Tibial artery (tissue), 4 donors: ENCODE measurements at regions not wholly inside any gene's neighbourhood (a gene's known extent, or its start where the extent isn't known, plus 50 kb on each side); places are given as distances from the start of the nearest gene placed in this dataset.
"Not testable (repeated sequence)": the region's sequence is repeated elsewhere in the genome, so short reads cannot be mapped to it uniquely, and the experiment has no call there.

Experiments
- DNase-seq, 2 donors: peaks; one replicate each; pipeline ENCODE4 v3.0.0-alpha.2; 2019
- H3K27ac ChIP-seq, 2 donors: fragments of 200-600 bp; sonication (generic) in 1 of 2; 1 replicate in 1 of 2; 2 replicates in 1 of 2; pipeline ENCODE4 v1.5.1; 2018 to 2019; ENCODE audit warnings: mild to moderate bottlenecking in 1 of 2
- H3K27me3 ChIP-seq, 2 donors: fragments of 200-600 bp; sonication (generic) in 1 of 2; one replicate each; pipeline versions ENCODE4 v1.5.1 to v1.6.0; 2016 to 2019
- H3K36me3 ChIP-seq, 3 donors: fragments of 200-600 bp; sonication (generic) in 2 of 3; one replicate each; pipeline ENCODE4 v1.5.1; 2016 to 2019; ENCODE audit warnings: mild to moderate bottlenecking in 2 of 3
- H3K4me1 ChIP-seq, 4 donors: fragments of 200-600 bp; sonication (generic) in 2 of 4; 1 replicate in 3 of 4; 2 replicates in 1 of 4; pipeline ENCODE4 v1.5.1; 2016 to 2019
- H3K4me3 ChIP-seq, 2 donors: fragments of 200-600 bp; sonication (generic) in 1 of 2; 1 replicate in 1 of 2; 2 replicates in 1 of 2; pipeline ENCODE4 v1.5.1; 2018 to 2019; ENCODE audit warnings: mild to moderate bottlenecking in 2 of 2
- H3K9me3 ChIP-seq, 3 donors: fragments of 200-600 bp; sonication (generic) in 1 of 3; one replicate each; pipeline ENCODE4 v1.5.1; 2016 to 2019
- intact Hi-C: fragments of 100-400 bp; cut with DNase I; formaldehyde crosslinking; loops from one replicate; pipeline ENCODE4 v1.15.0; 2023; ENCODE audit warnings: low total_unique reads
- TF ChIP-seq, protein P1 (sequence below), 2 experiments: fragments of 200-600 bp in 1 of 2; fragments of 450-650 bp in 1 of 2; IDR thresholded peaks; one replicate each; pipeline ENCODE4 v1.5.1; 2017 to 2019; ENCODE audit warnings: antibody characterized with exemption in 2 of 2, mild to moderate bottlenecking in 1 of 2, moderate library complexity in 1 of 2

DNA sequence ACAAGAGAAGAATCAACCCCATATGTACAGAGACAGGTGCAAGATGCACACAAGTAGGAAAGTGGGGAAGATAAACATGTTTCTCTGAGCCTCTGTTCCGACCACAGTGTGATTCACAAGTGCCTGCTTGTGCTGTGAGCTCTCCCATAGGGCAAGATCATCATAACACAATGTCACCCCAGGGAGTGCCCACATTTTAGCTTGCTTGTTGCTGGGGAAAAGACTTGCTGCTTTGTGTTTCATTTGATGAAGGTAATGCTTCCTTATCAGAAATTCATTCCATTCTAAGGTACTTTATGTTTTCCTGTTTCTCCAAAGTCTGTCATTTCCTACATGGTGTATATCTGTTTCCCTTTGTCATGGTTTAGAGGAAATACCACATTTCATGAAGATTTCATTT is 304.5 kb upstream of the DIPK2B start:
- intact Hi-C loops, result no loop called here
- DNase-seq, result no peak
- TF ChIP-seq, protein P1, sequence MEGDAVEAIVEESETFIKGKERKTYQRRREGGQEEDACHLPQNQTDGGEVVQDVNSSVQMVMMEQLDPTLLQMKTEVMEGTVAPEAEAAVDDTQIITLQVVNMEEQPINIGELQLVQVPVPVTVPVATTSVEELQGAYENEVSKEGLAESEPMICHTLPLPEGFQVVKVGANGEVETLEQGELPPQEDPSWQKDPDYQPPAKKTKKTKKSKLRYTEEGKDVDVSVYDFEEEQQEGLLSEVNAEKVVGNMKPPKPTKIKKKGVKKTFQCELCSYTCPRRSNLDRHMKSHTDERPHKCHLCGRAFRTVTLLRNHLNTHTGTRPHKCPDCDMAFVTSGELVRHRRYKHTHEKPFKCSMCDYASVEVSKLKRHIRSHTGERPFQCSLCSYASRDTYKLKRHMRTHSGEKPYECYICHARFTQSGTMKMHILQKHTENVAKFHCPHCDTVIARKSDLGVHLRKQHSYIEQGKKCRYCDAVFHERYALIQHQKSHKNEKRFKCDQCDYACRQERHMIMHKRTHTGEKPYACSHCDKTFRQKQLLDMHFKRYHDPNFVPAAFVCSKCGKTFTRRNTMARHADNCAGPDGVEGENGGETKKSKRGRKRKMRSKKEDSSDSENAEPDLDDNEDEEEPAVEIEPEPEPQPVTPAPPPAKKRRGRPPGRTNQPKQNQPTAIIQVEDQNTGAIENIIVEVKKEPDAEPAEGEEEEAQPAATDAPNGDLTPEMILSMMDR (IDR thresholded peaks at IDR 0.05), result no peak
- H3K36me3 ChIP-seq, result no peaks in the 10 kb centered on the region
- H3K4me1 ChIP-seq, result peaks cover 0 to 20% (median 11%) of the 10 kb centered on the region in 4 donors
- H3K27ac ChIP-seq, result no peak overlapping the region
- no peaks in the 10 kb centered on the region for H3K9me3 ChIP-seq
- no peak overlapping the region for H3K4me3 ChIP-seq
- H3K27me3 ChIP-seq, result no peaks in the 10 kb centered on the region

DNA sequence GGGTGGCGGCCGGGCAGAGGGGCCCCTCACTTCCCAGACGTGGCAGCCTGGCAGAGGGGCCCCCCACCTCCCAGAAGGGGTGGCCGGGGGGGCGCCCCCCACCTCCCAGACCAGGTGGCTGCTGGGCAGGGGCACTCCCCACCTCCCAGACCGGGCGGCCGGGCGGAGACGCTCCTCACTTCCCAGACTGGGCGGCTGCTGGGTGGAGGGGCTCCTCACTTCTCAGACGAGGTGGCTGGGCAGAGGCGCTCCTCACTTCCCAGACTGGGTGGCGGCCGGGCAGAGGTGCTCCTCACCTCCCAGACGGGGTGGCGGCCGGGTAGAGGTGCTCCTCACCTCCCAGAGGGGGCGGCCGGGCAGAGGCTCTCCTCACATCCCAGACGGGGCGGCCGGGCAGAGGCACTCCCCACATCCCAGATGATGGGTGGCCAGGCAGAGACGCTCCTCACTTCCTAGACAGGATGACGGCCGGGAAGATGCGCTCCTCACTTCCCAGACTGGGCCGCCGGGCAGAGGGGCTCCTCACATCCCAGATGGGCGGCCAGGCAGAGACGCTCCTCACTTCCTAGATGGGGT is 303.2 kb upstream of the DIPK2B start:
- H3K4me3 ChIP-seq, H3K27ac ChIP-seq, H3K36me3 ChIP-seq, H3K27me3 ChIP-seq, DNase-seq, H3K9me3 ChIP-seq, intact Hi-C loops: not testable (repeated sequence)
- H3K4me1 ChIP-seq, result peaks cover 0 to 20% (median 11%) of the 10 kb centered on the region in 4 donors

DNA sequence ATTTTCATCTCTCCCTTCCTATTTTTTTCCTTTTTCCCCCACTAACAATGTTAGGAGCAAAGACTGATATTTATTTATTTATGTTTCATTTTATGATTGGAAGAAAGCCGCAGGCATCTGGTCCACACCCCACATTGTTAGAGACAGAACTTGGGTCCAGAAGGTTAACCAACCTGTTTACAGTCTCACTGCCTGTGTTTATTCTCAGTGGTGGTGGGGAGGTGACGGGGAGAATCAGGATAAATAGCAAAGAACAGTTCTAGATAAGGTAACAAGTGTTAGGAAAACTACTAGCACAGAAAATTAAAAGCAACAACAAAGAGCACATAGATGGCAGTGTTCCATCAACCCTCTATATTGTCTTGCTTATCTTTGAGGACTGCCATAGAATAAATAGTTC is 301.7 kb upstream of the DIPK2B start:
- Histone ChIP-seq H3K9me3 (no peaks in the 10 kb centered on the region), H3K27me3 (no peaks in the 10 kb centered on the region), H3K27ac (no peak overlapping the region), H3K36me3 (no peaks in the 10 kb centered on the region), H3K4me1 (peaks cover 0 to 9% (median 6%) of the 10 kb centered on the region in 4 donors), H3K4me3 (no peak overlapping the region)
- intact Hi-C loops, result no loop called here
- TF ChIP-seq, protein P1 (IDR thresholded peaks at IDR 0.05), result no peak
- no peak for DNase-seq

DNA sequence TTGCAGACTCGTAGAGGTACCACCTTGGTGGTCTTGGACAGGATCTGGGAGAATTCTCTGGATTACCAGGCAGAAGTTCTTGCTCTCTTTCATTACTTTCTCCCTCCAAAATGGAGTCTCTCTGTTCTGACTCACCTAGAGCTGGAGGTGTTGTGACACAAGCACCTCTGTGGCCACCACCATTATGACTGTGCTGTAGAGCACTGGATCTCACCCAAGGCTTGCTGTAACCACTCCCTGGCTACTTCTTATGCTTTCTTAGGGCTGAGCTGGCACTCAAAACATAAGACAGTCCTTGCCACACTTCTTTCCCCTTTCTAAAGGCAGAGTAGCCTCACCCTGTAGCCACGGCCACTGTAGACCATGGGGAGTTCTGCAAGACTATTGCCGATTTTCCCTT is 296.6 kb upstream of the DIPK2B start:
- intact Hi-C loops, result no loop called here
- peaks cover 0 to 17% (median 9%) of the 10 kb centered on the region in 3 donors for H3K9me3 ChIP-seq
- no peak overlapping the region for H3K27ac ChIP-seq
- H3K27me3 ChIP-seq, result no peaks in the 10 kb centered on the region
- no peaks in the 10 kb centered on the region for H3K4me1 ChIP-seq
- DNase-seq, result no peak
- H3K36me3 ChIP-seq, result no peaks in the 10 kb centered on the region
- TF ChIP-seq, protein P1 (IDR thresholded peaks at IDR 0.05), result no peak
- no peak overlapping the region for H3K4me3 ChIP-seq

DNA sequence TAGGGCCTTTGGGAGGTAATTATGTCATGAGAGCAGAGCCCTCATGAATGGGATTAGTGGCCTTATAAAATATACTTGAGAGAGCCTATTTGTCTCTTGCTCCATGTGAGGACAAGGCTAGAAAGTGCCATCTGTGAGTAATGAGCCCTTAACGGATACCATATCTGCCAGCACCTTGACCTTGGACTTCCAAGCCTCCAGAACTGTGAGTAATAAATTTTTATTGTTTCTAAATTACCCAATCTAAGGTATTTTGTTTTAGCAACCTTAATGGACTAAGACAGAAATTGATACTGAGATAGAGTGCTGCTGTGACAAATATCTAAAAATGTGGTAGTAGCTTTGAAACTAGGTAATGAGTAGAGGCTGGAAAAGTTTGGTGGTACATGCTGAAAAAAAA is 285.0 kb upstream of the DIPK2B start:
- H3K4me3 ChIP-seq, result no peak overlapping the region
- DNase-seq, result no peak
- no peaks in the 10 kb centered on the region for H3K27me3 ChIP-seq
- TF ChIP-seq, protein P1 (IDR thresholded peaks at IDR 0.05), result no peak
- H3K27ac ChIP-seq, result no peak overlapping the region
- intact Hi-C loops, result no loop called here
- H3K4me1 ChIP-seq, result no peaks in the 10 kb centered on the region
- H3K36me3 ChIP-seq, result no peaks in the 10 kb centered on the region
- no peaks in the 10 kb centered on the region for H3K9me3 ChIP-seq

DNA sequence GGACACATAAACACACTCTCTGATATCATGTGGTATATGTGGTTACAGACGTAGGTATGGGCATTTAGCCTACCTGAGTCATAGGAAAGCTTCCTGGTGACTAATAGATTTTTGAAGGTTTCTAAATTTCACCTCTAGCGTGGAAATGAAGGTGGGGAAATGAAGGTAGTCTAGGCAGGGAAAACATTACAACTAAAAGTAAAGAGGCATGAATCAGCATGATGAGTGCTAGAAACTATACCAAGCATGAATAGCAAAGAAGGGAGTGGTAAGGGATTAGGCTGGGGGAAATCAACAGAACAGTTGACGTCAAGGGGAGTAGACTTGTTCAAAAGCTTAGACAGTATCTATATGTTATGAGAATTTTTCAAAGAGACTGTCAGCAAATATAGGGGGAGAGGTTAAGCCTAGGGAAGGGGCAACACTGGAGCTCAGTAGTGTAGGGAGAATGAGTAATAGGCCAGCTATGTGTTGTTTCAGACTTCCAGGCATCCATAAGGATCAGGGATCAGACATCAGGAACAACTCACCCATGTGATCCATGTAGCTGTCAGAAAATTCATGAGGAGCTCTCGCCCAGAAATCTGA is 279.3 kb upstream of the DIPK2B start:
- H3K36me3 ChIP-seq, result no peaks in the 10 kb centered on the region
- H3K27me3 ChIP-seq, result no peaks in the 10 kb centered on the region
- peak overlapping the region in 1 of 2 donors; percentile 52 for H3K27ac ChIP-seq
- TF ChIP-seq, protein P1 (IDR thresholded peaks at IDR 0.05), result no peak
- no peaks in the 10 kb centered on the region for H3K9me3 ChIP-seq
- no peak for DNase-seq
- intact Hi-C loops, result no loop called here
- H3K4me3 ChIP-seq, result no peak overlapping the region
- peaks cover 0 to 15% (median 3%) of the 10 kb centered on the region in 4 donors for H3K4me1 ChIP-seq
